HEK293T (cell line): ENCODE measurements at regions not wholly inside any gene's neighbourhood (a gene's known extent, or its start where the extent isn't known, plus 50 kb on each side); places are given as distances from the start of the nearest gene placed in this dataset.

ENCODE experiments used
- ARNT ChIP-seq: fragments of 450-650 bp; IDR thresholded peaks from 2 replicates; pipeline ENCODE4 v1.6.1; 2017; ENCODE audit warnings: mild to moderate bottlenecking
- BHLHE40 ChIP-seq: fragments of 450-650 bp; IDR thresholded peaks from 2 replicates; pipeline ENCODE4 v1.6.1; 2016; ENCODE audit warnings: mild to moderate bottlenecking, moderate library complexity, borderline replicate concordance
- ELF4 ChIP-seq: fragments of 450-650 bp; IDR thresholded peaks from 2 replicates; pipeline ENCODE4 v1.6.1; 2017; ENCODE audit warnings: antibody characterized with exemption
- FOXA1 ChIP-seq: fragments of 450-650 bp; IDR thresholded peaks from 2 replicates; pipeline ENCODE4 v1.6.1; 2016; ENCODE audit warnings: mild to moderate bottlenecking
- FOXM1 ChIP-seq: fragments of 450-650 bp; IDR thresholded peaks from 2 replicates; pipeline ENCODE4 v1.6.1; 2017; ENCODE audit warnings: mild to moderate bottlenecking, borderline replicate concordance
- LEF1 ChIP-seq: fragments of 450-650 bp; IDR thresholded peaks from 2 replicates; pipeline ENCODE4 v1.6.1; 2017; ENCODE audit warnings: mild to moderate bottlenecking, borderline replicate concordance
- NFRKB ChIP-seq: fragments of 450-650 bp; IDR thresholded peaks from 2 replicates; pipeline ENCODE4 v1.6.1; 2016; ENCODE audit warnings: mild to moderate bottlenecking, moderate library complexity
- SP1 ChIP-seq: fragments of 450-650 bp; IDR thresholded peaks from 2 replicates; pipeline ENCODE4 v1.6.1; 2017
- SUZ12 ChIP-seq: fragments of 450-650 bp; IDR thresholded peaks from 2 replicates; pipeline ENCODE4 v1.6.1; 2016; ENCODE audit warnings: mild to moderate bottlenecking
- ZNF384 ChIP-seq: fragments of 450-650 bp; IDR thresholded peaks from 2 replicates; pipeline ENCODE4 v1.6.1; 2016
- TF ChIP-seq, protein P1 (sequence below): fragments of 450-650 bp; IDR thresholded peaks from 2 replicates; pipeline ENCODE4 v1.6.1; 2016

- TF ChIP-seq BHLHE40 (no peak), SP1 (no peak), ELF4 (no peak), LEF1 (no peak), FOXA1 (no peak), ZNF384 (no peak), SUZ12 (no peak), FOXM1 (no peak), NFRKB (no peak), ARNT (no peak)
- TF ChIP-seq, protein P1, sequence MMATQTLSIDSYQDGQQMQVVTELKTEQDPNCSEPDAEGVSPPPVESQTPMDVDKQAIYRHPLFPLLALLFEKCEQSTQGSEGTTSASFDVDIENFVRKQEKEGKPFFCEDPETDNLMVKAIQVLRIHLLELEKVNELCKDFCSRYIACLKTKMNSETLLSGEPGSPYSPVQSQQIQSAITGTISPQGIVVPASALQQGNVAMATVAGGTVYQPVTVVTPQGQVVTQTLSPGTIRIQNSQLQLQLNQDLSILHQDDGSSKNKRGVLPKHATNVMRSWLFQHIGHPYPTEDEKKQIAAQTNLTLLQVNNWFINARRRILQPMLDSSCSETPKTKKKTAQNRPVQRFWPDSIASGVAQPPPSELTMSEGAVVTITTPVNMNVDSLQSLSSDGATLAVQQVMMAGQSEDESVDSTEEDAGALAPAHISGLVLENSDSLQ = no peak
Measured at GRCh38 chr6:23547851-23548250, 578.2 kb upstream of the NRSN1 start.
